Kidney (tissue), 13 donors: ENCODE measurements at regions not wholly inside any gene's neighbourhood (a gene's known extent, or its start where the extent isn't known, plus 50 kb on each side); places are given as distances from the start of the nearest gene placed in this dataset.

Source experiments
- DNase-seq, 5 donors: peaks; one replicate each; pipeline ENCODE4 v3.0.0-alpha.2; 2013 to 2020
- FAIRE-seq: peaks from 2 replicates; lab custom pipeline; 2012; peaks lifted over from hg19 to GRCh38; lab: Jason Lieb, UNC
- H3K27ac ChIP-seq, 2 donors: one replicate each; pipeline ENCODE4 v1.7.0; 2013; ENCODE audit warnings: low read depth in 2 of 2, low read length in 2 of 2, inconsistent platforms in 1 of 2
- H3K27me3 ChIP-seq: one replicate; pipeline ENCODE4 v1.7.1; 2013; ENCODE audit warnings: low read length, inconsistent platforms; ENCODE audit not compliant: control insufficient read depth, insufficient read depth
- H3K36me3 ChIP-seq, 3 donors: one replicate each; pipeline versions ENCODE4 v1.7.0 to v1.7.1; 2013; ENCODE audit warnings: low read length in 3 of 3, control low read depth in 1 of 3, inconsistent platforms in 1 of 3; ENCODE audit not compliant: insufficient read depth in 3 of 3, control insufficient read depth in 2 of 3
- H3K4me1 ChIP-seq, 3 donors: one replicate each; pipeline versions ENCODE4 v1.7.0 to v1.7.1; 2013; ENCODE audit warnings: low read length in 3 of 3, inconsistent platforms in 1 of 3, low read depth in 1 of 3; ENCODE audit not compliant: control insufficient read depth in 2 of 3, insufficient read depth in 2 of 3
- H3K4me3 ChIP-seq, 3 donors: one replicate each; pipeline versions ENCODE4 v1.7.0 to v1.8.1; 2013; ENCODE audit warnings: low read length in 3 of 3, control low read depth in 1 of 3, inconsistent platforms in 1 of 3
- H3K9ac ChIP-seq, 3 donors: one replicate each; pipeline versions ENCODE4 v1.7.0 to v1.7.1; 2013; ENCODE audit warnings: low read length in 3 of 3, control low read depth in 1 of 3, inconsistent platforms in 1 of 3
- H3K9me3 ChIP-seq, 3 donors: one replicate each; pipeline versions ENCODE4 v1.7.0 to v1.7.1; 2013; ENCODE audit warnings: low read length in 3 of 3, control low read depth in 1 of 3, inconsistent platforms in 1 of 3; ENCODE audit not compliant: control insufficient read depth in 2 of 3, insufficient read depth in 1 of 3
- intact Hi-C: fragments of 100-400 bp; cut with DNase I; formaldehyde crosslinking; loops from one replicate; pipeline ENCODE4 v1.11.1; 2022
- TF ChIP-seq, protein P1 (sequence below): IDR thresholded peaks from 3 replicates; pipeline ENCODE4 v1.5.1; 2012; ENCODE audit warnings: mild to moderate bottlenecking, moderate library complexity, borderline replicate concordance; ENCODE audit not compliant: insufficient read depth; ENCODE audit errors: extremely low read depth
- donor health status: control.
- donor health status: control.
- donor health status: control.
- donor health status: control.
- donor health status: control.
- donor health status: DM: yes; HTN: yes; CAD: no.
- donor health status: Normal renal cell carcinoma (clear cell type).

DNA sequence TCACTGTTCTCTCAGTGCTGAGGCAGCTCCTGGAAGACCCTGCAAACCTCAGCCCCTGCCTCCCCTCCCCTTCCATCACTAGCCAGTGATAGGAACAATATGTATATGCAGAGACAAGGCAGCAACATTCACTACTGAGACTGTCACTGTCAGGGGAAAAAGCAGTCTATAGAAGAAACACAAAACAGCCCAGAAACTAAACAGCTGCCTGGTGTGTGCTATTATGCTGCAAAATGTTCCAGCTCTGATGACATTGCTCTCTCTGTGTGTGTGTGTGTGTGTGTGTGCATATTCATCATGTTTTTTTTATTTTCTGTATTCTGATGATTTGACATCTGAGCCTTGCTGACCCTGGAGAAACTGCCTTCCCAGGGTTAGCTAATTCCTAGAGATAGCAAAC, 147.2 kb downstream of the SPATA18 start:
- intact Hi-C loops: no loop called here
- TF ChIP-seq, protein P1, sequence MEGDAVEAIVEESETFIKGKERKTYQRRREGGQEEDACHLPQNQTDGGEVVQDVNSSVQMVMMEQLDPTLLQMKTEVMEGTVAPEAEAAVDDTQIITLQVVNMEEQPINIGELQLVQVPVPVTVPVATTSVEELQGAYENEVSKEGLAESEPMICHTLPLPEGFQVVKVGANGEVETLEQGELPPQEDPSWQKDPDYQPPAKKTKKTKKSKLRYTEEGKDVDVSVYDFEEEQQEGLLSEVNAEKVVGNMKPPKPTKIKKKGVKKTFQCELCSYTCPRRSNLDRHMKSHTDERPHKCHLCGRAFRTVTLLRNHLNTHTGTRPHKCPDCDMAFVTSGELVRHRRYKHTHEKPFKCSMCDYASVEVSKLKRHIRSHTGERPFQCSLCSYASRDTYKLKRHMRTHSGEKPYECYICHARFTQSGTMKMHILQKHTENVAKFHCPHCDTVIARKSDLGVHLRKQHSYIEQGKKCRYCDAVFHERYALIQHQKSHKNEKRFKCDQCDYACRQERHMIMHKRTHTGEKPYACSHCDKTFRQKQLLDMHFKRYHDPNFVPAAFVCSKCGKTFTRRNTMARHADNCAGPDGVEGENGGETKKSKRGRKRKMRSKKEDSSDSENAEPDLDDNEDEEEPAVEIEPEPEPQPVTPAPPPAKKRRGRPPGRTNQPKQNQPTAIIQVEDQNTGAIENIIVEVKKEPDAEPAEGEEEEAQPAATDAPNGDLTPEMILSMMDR: no peak
- H3K36me3 ChIP-seq: no peaks in the 10 kb centered on the region

DNA sequence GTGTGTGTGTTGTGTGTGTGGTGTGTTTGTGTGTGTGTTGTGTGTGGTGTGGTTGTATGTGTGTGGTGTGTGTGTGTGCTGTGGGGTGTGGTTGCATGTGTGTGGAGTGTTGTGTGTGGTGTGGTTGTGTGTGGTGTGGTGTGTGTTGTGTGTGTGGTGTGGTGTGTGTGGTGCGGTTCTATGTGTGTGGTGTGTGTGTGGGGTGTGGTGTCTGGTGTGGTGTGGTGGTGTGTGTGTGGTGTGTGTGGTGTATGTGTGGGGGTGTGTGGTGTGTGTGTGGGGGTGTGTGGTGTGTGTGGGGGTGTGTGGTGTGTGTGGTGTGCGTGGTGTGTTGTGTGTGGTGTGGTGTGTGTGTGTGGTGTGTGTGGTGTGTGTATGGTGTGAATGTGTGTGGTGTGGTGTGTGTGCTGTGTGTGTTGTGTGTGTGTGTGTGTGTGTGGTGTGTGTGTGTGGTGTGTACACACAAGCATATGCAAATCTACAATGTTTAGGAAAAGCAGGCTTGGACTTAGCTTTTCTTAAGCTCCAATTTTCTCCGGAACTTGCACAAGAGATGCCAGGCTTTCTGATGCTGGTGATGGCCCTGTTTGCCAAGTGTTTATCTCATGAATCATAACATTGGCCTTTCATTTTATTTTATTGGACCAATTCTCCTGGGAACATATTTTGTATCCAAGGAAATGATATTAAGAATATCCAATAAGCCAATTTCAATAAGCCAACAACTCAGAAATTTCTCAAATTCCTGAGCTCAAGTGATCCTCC, 148.7 kb downstream of the SPATA18 start:
- Histone ChIP-seq H3K4me1 (no peaks in the 10 kb centered on the region), H3K36me3 (no peaks in the 10 kb centered on the region), H3K9ac (no peak overlapping the region), H3K4me3 (no peak overlapping the region), H3K27ac (no peak overlapping the region), H3K9me3 (no peaks in the 10 kb centered on the region), H3K27me3 (no peaks in the 10 kb centered on the region)
- FAIRE-seq: no peak
- TF ChIP-seq, protein P1: no peak
- no peak for DNase-seq
- intact Hi-C loops: no loop called here

More for the DNA sequence above, 147.2 kb downstream of the SPATA18 start:
- Histone ChIP-seq H3K9ac (no peak overlapping the region), H3K9me3 (no peaks in the 10 kb centered on the region), H3K4me3 (no peak overlapping the region), H3K4me1 (no peaks in the 10 kb centered on the region), H3K27me3 (no peaks in the 10 kb centered on the region), H3K27ac (no peak overlapping the region)
- FAIRE-seq: no peak
- DNase-seq: peak in 2 of 5 donors; percentile 49 to 83

DNA sequence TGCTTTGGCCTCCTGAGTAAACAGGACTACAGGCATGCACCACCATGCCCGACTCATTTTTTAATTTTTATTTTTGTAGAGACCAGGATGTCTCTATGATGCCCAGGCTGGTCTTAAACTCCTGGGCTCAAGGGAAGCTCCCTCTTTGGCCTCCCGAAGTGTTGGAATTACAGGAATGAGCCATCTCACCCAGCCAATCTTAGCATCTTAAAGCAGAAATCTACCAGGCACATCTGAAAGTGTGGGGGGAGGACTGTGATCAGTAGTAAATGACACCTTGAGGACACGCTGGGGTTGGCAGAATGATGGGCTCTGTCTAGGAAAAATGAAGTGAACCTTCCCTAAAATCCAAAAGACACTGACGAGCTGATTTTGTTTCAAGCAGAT, 149.2 kb downstream of the SPATA18 start:
- FAIRE-seq (no peak), DNase-seq (no peak)
- intact Hi-C loops: no loop called here
- no peaks in the 10 kb centered on the region for H3K27me3 ChIP-seq
- H3K9ac ChIP-seq: no peak overlapping the region
- no peak overlapping the region for H3K4me3 ChIP-seq
- TF ChIP-seq, protein P1: no peak
- no peaks in the 10 kb centered on the region for H3K36me3 ChIP-seq
- no peaks in the 10 kb centered on the region for H3K4me1 ChIP-seq
- no peaks in the 10 kb centered on the region for H3K9me3 ChIP-seq
- no peak overlapping the region for H3K27ac ChIP-seq
